ENCODE measurements at regions not wholly inside any gene's neighbourhood (a gene's known extent, or its start where the extent isn't known, plus 50 kb on each side); places are given as distances from the start of the nearest gene placed in this dataset.

DNA sequence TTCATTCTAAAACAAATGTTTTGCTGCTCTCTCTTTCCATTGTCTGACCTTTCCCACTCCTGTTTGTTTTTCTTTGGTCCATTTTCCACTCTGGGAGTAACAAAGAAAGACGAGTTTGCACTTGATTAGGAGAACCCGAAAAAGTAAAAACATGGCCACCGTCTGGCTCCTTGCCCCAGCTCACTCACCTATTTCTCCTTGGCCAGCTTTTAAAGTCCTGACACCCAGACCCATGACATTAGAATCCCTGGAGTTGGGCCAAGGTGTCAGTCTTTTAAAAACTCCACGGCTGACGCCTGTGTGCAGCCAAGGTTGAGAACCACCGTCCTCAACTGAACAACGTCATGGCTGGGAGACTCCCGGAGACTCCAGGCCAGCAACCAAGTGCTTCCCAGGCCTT lies 63.6 kb upstream of the FLT1 start:
- no peak overlapping the region for H3K18ac ChIP-seq (ENCODE audit: extremely low read depth, low read length)
- no peak overlapping the region for H4K5ac ChIP-seq (ENCODE audit: insufficient read length, low read depth, low read length)
- H2BK20ac ChIP-seq (ENCODE audit: low read length) = 0 out of 2 replicates have a peak overlapping the region, but pooled peaks have one; percentile 6
- H3K9ac ChIP-seq (replicated peaks in 1 of 4; ENCODE audit: extremely low read depth in 1 of 4, low read depth in 3 of 4, low read length in 3 of 4) = no peak overlapping the region
- no peak overlapping the region for H4K8ac ChIP-seq (ENCODE audit: extremely low read depth, insufficient read depth, low read length)
- H3K4ac ChIP-seq (replicated peaks; ENCODE audit: insufficient read length, low read depth, low read length) = no peak overlapping the region
- no peaks in the 10 kb centered on the region for H3K79me1 ChIP-seq (ENCODE audit: low read depth, low read length)
- H3K79me2 ChIP-seq (ENCODE audit: control insufficient read depth in 1 of 2, insufficient read depth in 2 of 2, low read length in 2 of 2) = no peaks in the 10 kb centered on the region
- DNase-seq (ENCODE audit: low read depth in 1 of 2, low spot score in 2 of 2) = no peak
- CTCF ChIA-PET (ENCODE audit: partially characterized antibody) = no interaction called here
- no peak overlapping the region for H3K4me2 ChIP-seq (ENCODE audit: insufficient read depth in 1 of 2, low read depth in 2 of 2, low read length in 2 of 2)
- H2AFZ ChIP-seq (ENCODE audit: low read length) = peak overlapping the region; percentile 86
- H2BK5ac ChIP-seq (ENCODE audit: low read depth, low read length) = no peak overlapping the region; the same call in 1 of the 2 replicates
- H3K27ac ChIP-seq (ENCODE audit: low read depth, low read length) = no peak overlapping the region
- 89% methylated on average over 8 of the region's 8 CpGs; no CpG with 5 or more reads in 1 of the 2 experiments for whole genome bisulfite sequencing, 2 experiments (ENCODE audit: extremely low coverage in 1 of 2, insufficient coverage in 1 of 2, insufficient read length in 1 of 2, insufficient replicate concordance in 2 of 2, low coverage in 1 of 2, low lambda C conversion rate in 2 of 2, missing lambda C conversion rate in 1 of 2)
- no peak overlapping the region for H3K14ac ChIP-seq (ENCODE audit: insufficient read length)
- FAIRE-seq = no peak
- H3K4me1 ChIP-seq (replicated peaks in 1 of 4; ENCODE audit: control insufficient read depth in 3 of 4, insufficient read depth in 4 of 4, low read length in 3 of 4) = no peaks in the 10 kb centered on the region
- no peaks in the 10 kb centered on the region for H3K36me3 ChIP-seq (ENCODE audit: control insufficient read depth in 2 of 4, insufficient read depth in 4 of 4, low read length in 3 of 4)
- no peak overlapping the region for H3K56ac ChIP-seq (replicated peaks; ENCODE audit: insufficient read length, low read depth, low read length)
- no peak overlapping the region for H2BK120ac ChIP-seq (replicated peaks; ENCODE audit: low read depth, low read length)
- H3K23ac ChIP-seq (ENCODE audit: insufficient read length) = no peak overlapping the region
- no peak overlapping the region for H4K91ac ChIP-seq (replicated peaks; ENCODE audit: insufficient read length, low read length)
- no peak overlapping the region for H2BK15ac ChIP-seq (ENCODE audit: low read length)
- H3K4me3 ChIP-seq (ENCODE audit: extremely low read depth in 1 of 4, insufficient read depth in 2 of 4, low read depth in 3 of 4, low read length in 4 of 4) = no peak overlapping the region
- no peak overlapping the region for H2AK5ac ChIP-seq (ENCODE audit: low read depth, low read length)
- no peaks in the 10 kb centered on the region for H4K20me1 ChIP-seq (replicated peaks in 1 of 2; ENCODE audit: control insufficient read depth in 1 of 2, insufficient read depth in 2 of 2, low read length in 2 of 2)
- POLR2A ChIA-PET (ENCODE audit: partially characterized antibody) = no interaction called here
- H2BK12ac ChIP-seq (ENCODE audit: low read depth, low read length) = peak overlapping the region; percentile 29; the same call in 1 of the 2 replicates
- no peaks in the 10 kb centered on the region for H3K27me3 ChIP-seq (replicated peaks in 1 of 4; ENCODE audit: control insufficient read depth in 3 of 4, extremely low read depth in 1 of 4, insufficient read depth in 3 of 4, low read length in 3 of 4)
- no peak for TF ChIP-seq KDM1A (IDR thresholded peaks at IDR 0.05; ENCODE audit: borderline replicate concordance, low read length)
- no peak for TF ChIP-seq RAD21 (IDR thresholded peaks at IDR 0.05 in 1 of 2, conservative IDR thresholded peaks at IDR 0.05 in 1 of 2; ENCODE audit: low read depth in 2 of 2, low read length in 2 of 2)
- TF ChIP-seq EP300 (IDR thresholded peaks at IDR 0.05; ENCODE audit: borderline replicate concordance in 1 of 2, low read depth in 2 of 2, low read length in 2 of 2) = no peak
- no peaks in the 10 kb centered on the region for H3K9me3 ChIP-seq (ENCODE audit: insufficient read depth in 2 of 2, low read depth in 1 of 2, low read length in 1 of 2)
- no peaks in the 10 kb centered on the region for H3K23me2 ChIP-seq (ENCODE audit: low read depth, low read length)
